HG03139 (cell line): ENCODE measurements at regions not wholly inside any gene's neighbourhood (a gene's known extent, or its start where the extent isn't known, plus 50 kb on each side); places are given as distances from the start of the nearest gene placed in this dataset.
"Not testable (repeated sequence)": the region's sequence is repeated elsewhere in the genome, so short reads cannot be mapped to it uniquely, and the experiment has no call there.

ENCODE experiments used
- ATAC-seq: cut with Tn5 transposase; IDR thresholded peaks from one replicate; pipeline ENCODE4 v1.9.1; 2021; ENCODE audit not compliant: unreplicated experiment

- no peak for ATAC-seq
Measured at GRCh38 chr14:56419750-56420149, 159.8 kb upstream of the TMEM260 start.

GRCh38 chr14:56422221-56422620, 157.4 kb upstream of the TMEM260 start:
- no peak for ATAC-seq

GRCh38 chr14:56422703-56423213, 156.8 kb upstream of the TMEM260 start:
- no peak for ATAC-seq

GRCh38 chr14:56423544-56423943, 156.1 kb upstream of the TMEM260 start:
- no peak for ATAC-seq

GRCh38 chr14:56431013-56431412, 148.6 kb upstream of the TMEM260 start:
- no peak for ATAC-seq

GRCh38 chr14:56449670-56450213, 129.9 kb upstream of the TMEM260 start:
- no peak for ATAC-seq

- ATAC-seq: no peak
Measured at GRCh38 chr14:56452940-56453339, 126.7 kb upstream of the TMEM260 start.

GRCh38 chr14:56454680-56455079, 124.9 kb upstream of the TMEM260 start:
- ATAC-seq: not testable (repeated sequence)

- no peak for ATAC-seq
Measured at GRCh38 chr14:56460469-56460868, 119.1 kb upstream of the TMEM260 start.

- ATAC-seq: no peak
Measured at GRCh38 chr14:56461276-56462275, 118.0 kb upstream of the TMEM260 start.

- no peak for ATAC-seq
Measured at GRCh38 chr14:56463271-56463890, 116.2 kb upstream of the TMEM260 start.

GRCh38 chr14:56471056-56471455, 108.5 kb upstream of the TMEM260 start:
- ATAC-seq: no peak

- no peak for ATAC-seq
Measured at GRCh38 chr14:56474419-56475022, 105.1 kb upstream of the TMEM260 start.

- no peak for ATAC-seq
Measured at GRCh38 chr14:56482310-56482911, 97.2 kb upstream of the TMEM260 start.

GRCh38 chr14:56487090-56487667, 92.4 kb upstream of the TMEM260 start:
- ATAC-seq: no peak

GRCh38 chr14:56487761-56488160, 91.8 kb upstream of the TMEM260 start:
- ATAC-seq: no peak

GRCh38 chr14:56488306-56488705, 91.3 kb upstream of the TMEM260 start:
- no peak for ATAC-seq

GRCh38 chr14:56490379-56490778, 89.2 kb upstream of the TMEM260 start:
- ATAC-seq: no peak

- ATAC-seq: peak; percentile 69
Measured at GRCh38 chr14:56491299-56492285, 88.0 kb upstream of the TMEM260 start.
